Neuron (in vitro differentiated cells): ENCODE measurements at regions not wholly inside any gene's neighbourhood (a gene's known extent, or its start where the extent isn't known, plus 50 kb on each side); places are given as distances from the start of the nearest gene placed in this dataset.

Experiments used
- H2AFZ ChIP-seq: one replicate; pipeline ENCODE4 v1.6.1; 2013; ENCODE audit warnings: low read depth, mild to moderate bottlenecking, inconsistent platforms, low read length, moderate library complexity
- H3K27me3 ChIP-seq: one replicate; pipeline ENCODE4 v1.6.1; 2013; ENCODE audit warnings: low read length; ENCODE audit not compliant: insufficient read depth
- H3K36me3 ChIP-seq: one replicate; pipeline ENCODE4 v1.6.1; 2013; ENCODE audit warnings: low read length; ENCODE audit not compliant: insufficient read depth
- H3K4me1 ChIP-seq: one replicate; pipeline ENCODE4 v1.6.1; 2013; ENCODE audit warnings: low read length; ENCODE audit not compliant: insufficient read depth
- H3K4me3 ChIP-seq: 2 replicates; pipeline ENCODE4 v1.5.1; 2013; ENCODE audit warnings: mild to moderate bottlenecking, low read length, moderate library complexity
- H3K9me3 ChIP-seq: one replicate; pipeline ENCODE4 v1.6.1; 2013; ENCODE audit warnings: low read length

DNA sequence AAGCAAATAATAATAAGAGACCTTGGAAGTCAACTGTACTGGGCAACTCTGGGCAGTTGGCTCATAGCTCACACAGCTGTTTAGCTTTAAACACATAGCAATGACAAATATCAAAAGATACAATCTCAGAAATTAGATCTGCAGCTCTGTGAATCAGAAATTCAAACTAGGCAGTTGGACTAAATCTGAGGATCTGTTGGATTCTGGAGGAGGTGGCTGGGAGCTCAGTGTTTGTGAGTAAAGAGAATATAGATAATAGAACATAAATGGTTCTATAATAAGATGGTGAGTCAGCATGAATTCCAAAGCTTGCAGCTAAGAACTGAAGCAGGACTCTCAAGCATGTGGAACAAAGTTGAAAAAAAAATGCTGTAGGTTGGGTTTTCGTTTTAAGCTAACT lies 1949.4 kb upstream of the SEL1L start:
- Histone ChIP-seq H3K36me3 (no peaks in the 10 kb centered on the region), H3K4me3 (no peak overlapping the region), H3K9me3 (no peaks in the 10 kb centered on the region), H3K4me1 (no peaks in the 10 kb centered on the region), H2AFZ (no peak overlapping the region), H3K27me3 (no peaks in the 10 kb centered on the region)

DNA sequence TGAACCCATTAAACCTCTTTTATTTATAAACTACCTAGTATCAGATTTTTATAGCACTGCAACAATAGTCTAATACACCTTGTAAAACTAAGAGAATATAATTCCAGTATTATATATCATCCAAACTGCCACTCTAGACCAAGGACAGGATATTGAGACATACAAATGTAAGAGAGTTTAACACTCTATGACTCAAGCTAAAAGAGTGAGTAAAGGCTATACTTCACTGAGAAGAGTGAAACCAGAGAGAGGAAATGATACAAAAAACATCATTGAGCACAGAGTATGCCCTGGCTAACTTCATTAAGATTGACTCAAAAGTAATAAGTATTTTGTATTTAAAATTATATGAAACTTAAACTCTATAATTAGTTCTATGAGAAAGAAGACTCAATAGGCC lies 1951.9 kb upstream of the SEL1L start:
- Histone ChIP-seq H3K27me3 (no peaks in the 10 kb centered on the region), H3K4me1 (no peaks in the 10 kb centered on the region), H3K4me3 (no peak overlapping the region), H3K36me3 (no peaks in the 10 kb centered on the region), H3K9me3 (no peaks in the 10 kb centered on the region), H2AFZ (no peak overlapping the region)

DNA sequence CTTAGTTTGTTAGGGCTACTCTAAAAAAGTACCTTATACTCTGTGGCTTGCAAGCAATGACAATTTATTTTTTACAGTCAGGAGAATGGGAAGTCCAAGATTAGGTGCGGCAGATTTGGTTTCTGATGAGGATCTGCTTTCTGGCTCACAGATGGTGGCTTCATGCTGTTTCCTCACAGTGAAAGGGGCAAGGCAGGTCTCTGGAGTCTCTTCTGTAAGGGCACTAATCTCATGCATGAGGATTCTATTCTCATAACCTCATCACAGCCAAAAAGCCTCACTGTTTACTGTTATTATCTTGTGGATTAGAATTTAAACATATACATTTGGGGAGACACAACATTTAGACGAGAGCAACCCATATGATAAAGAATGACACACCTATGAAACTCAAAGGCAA lies 1957.4 kb upstream of the SEL1L start:
- H3K4me3 ChIP-seq, result no peak overlapping the region
- no peaks in the 10 kb centered on the region for H3K36me3 ChIP-seq
- H2AFZ ChIP-seq, result no peak overlapping the region
- no peaks in the 10 kb centered on the region for H3K9me3 ChIP-seq
- H3K27me3 ChIP-seq, result no peaks in the 10 kb centered on the region
- H3K4me1 ChIP-seq, result no peaks in the 10 kb centered on the region

DNA sequence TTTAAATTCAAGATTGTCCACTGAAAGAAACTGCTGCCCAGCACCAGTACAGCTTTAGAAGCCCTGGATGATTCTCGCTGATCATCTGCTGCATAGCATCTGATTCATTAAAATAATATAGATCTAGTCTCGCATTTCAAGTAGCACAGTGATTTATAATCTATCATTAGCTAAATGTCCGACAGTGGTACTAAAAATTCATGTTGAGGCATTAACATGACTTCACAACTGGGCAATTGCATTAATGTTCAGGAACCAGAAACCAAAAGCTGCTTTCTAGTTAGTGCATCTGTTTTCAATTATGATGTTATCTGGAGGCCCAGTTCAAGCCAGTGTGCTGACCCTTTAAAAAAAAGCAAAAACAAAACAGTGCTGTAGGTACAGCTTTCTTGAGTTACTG lies 1987.2 kb upstream of the SEL1L start:
- H3K9me3 ChIP-seq, result no peaks in the 10 kb centered on the region
- H3K4me3 ChIP-seq, result no peak overlapping the region
- H2AFZ ChIP-seq, result no peak overlapping the region
- no peaks in the 10 kb centered on the region for H3K36me3 ChIP-seq
- no peaks in the 10 kb centered on the region for H3K4me1 ChIP-seq
- H3K27me3 ChIP-seq, result no peaks in the 10 kb centered on the region

DNA sequence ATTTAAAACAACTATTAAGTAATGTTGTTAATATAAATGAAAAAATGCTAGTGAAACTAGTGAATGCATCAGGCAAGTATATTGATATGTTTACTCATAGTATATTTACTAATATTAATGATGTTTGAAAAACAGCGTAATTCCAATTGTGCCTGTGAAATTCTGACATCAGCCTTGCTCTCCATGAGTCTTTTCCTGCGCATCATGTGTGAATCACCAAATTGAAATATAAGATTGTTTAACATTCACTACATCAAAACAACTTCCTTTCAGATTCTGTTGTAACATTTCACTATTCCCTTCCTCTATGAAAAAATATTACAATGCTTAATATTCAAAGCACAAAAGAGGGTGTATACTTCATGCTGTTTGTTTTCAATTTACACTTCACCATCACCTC lies 1995.9 kb upstream of the SEL1L start:
- Histone ChIP-seq H2AFZ (no peak overlapping the region), H3K9me3 (no peaks in the 10 kb centered on the region), H3K27me3 (no peaks in the 10 kb centered on the region), H3K4me3 (no peak overlapping the region), H3K4me1 (no peaks in the 10 kb centered on the region), H3K36me3 (no peaks in the 10 kb centered on the region)

DNA sequence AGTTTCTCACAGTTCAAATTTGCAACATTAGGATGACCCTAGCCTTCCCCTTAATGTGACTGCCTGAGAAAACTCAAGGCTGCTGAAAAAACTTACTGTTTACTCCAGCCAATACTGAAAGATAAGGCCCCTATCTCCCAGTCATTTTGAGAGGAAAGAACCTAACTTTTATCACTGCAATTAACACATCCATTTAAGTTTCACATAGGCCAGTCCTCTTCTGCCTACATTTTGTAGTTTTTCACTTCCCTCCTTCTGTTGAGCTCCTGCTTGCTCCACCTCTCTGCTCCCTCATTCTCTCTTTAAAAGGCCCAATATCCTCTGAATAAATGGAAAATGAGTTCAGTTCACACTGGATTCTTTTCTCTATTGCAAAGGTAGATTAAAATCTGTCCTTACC lies 1996.2 kb upstream of the FLRT2 start:
- no peaks in the 10 kb centered on the region for H3K36me3 ChIP-seq
- H3K4me1 ChIP-seq, result no peaks in the 10 kb centered on the region
- H3K4me3 ChIP-seq, result no peak overlapping the region
- H3K9me3 ChIP-seq, result no peaks in the 10 kb centered on the region
- H3K27me3 ChIP-seq, result no peaks in the 10 kb centered on the region
- H2AFZ ChIP-seq, result no peak overlapping the region

DNA sequence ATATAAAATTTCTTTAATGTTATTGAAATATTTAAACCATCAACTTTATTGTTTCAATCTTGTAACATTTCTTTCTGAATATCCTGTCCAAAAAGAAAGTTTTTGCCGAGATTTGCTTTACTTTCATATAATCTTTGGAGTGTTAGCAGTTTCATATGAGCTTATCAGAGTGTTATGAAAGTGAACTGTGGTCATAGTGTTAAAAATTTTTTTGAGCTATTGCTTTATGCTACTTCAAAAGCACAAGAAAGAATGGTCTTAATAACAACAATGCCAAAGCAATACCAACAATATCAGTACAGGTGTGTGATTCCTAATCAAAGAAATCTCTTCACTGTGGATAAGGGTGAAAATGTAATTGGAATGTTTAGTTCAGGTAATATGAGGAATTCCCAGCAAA lies 1994.9 kb upstream of the FLRT2 start:
- Histone ChIP-seq H3K9me3 (no peaks in the 10 kb centered on the region), H3K36me3 (no peaks in the 10 kb centered on the region), H3K4me3 (no peak overlapping the region)

DNA sequence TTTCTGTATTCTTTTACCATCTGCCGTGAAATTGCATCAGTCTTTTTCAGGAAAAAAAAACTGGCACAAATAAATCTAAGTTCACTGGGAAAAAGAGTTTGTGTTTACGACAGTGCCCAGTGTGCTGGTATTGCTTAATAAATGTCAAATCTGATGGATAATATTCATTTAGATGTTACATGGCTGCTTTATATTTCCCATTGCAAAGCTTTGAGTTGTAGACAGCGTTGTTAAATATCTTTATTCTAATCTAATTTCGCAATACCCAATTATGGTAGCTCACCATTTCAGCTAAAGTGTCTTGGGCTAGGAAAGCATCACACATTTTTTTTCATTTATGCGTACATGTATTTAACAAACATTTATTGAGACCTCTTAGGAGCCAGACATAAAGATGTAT lies 1994.5 kb upstream of the FLRT2 start:
- H3K4me1 ChIP-seq, result no peaks in the 10 kb centered on the region
- H2AFZ ChIP-seq, result no peak overlapping the region
- no peaks in the 10 kb centered on the region for H3K36me3 ChIP-seq
- H3K27me3 ChIP-seq, result no peaks in the 10 kb centered on the region
- no peaks in the 10 kb centered on the region for H3K9me3 ChIP-seq
- no peak overlapping the region for H3K4me3 ChIP-seq

More for the DNA sequence above, 1994.9 kb upstream of the FLRT2 start:
- Histone ChIP-seq H3K27me3 (no peaks in the 10 kb centered on the region), H2AFZ (no peak overlapping the region), H3K4me1 (no peaks in the 10 kb centered on the region)

DNA sequence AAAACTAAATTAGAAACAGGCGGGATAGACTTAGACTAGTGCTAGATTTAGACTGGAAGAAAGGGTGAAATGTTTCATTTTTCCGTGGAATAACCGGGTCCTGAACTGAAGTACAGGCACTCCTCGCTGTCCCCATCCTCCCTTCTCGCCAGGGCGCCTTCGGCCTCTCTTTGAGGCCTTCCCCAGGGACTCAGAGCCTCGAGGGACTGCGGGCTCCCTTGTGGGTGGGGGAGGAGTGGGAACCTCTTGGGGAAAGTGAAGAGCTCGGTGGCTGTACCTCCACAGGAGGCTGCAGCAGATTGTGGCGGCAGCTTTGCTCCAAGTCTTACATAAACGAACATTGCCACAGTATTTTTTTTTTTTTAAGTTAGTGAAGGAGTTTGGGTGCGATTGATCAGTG lies 1988.8 kb upstream of the FLRT2 start:
- H3K27me3 ChIP-seq, result no peaks in the 10 kb centered on the region
- no peak overlapping the region for H2AFZ ChIP-seq
- H3K9me3 ChIP-seq, result no peaks in the 10 kb centered on the region
- no peak overlapping the region for H3K4me3 ChIP-seq
- H3K4me1 ChIP-seq, result no peaks in the 10 kb centered on the region
- no peaks in the 10 kb centered on the region for H3K36me3 ChIP-seq

DNA sequence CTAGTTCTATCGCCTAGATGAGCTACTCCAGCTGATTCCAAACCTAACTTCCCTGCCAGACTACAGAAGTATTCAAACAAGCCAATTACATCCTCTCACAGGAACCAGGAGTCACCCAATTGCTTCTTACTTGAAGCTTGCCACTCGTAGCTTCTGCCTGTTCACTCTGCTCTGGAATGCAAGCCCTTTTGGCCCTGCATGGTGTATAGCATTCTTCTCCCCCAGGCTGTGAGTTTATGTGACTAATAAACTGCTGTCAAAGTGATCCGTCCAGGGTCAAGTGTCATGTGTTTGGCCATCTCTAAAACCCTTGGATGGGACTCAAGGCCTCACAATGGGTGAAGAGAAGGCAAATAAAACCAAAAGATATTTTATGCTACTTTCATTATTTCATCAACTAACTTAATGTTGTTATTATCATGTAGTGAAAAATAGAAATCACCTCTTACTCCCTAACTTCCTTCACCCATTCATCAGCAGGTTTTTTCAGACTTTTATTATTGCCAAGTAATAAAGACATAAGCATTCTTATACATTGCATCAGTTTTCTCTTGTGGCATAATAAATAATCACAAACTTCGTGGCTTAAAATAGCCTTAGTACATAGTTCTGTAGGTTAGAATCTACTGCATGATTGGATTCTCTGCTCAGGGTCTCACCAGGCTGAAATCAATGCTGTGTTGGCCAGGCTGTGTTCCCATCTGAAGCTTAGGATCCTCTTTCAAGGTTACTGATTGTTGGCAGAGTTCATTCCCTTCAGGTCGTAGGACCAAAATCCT lies 1981.7 kb upstream of the FLRT2 start:
- Histone ChIP-seq H3K4me3 (no peak overlapping the region), H3K4me1 (peaks cover 9% of the 10 kb centered on the region), H3K36me3 (no peaks in the 10 kb centered on the region), H2AFZ (no peak overlapping the region), H3K9me3 (no peaks in the 10 kb centered on the region), H3K27me3 (no peaks in the 10 kb centered on the region)

DNA sequence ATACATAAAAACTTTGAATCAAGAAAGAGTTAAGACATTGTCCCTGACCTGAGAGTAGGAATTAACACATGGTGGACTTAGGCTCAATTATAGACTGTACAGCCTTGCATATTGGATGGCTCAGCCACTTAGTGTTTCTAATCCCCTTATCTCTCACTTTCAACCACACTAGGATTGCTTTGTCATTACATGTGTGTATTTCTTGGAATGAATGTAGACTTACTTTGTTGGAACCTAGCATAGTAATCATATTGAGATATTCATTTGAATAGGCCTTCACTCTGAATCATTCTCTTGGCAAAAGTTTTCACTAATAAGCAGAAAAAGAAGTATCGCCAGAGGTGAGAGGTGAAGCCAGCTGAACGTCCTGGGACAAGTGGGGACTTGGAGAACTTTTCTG lies 1973.9 kb upstream of the FLRT2 start:
- H3K9me3 ChIP-seq, result no peaks in the 10 kb centered on the region
- no peak overlapping the region for H3K4me3 ChIP-seq
- no peaks in the 10 kb centered on the region for H3K4me1 ChIP-seq
- H3K27me3 ChIP-seq, result no peaks in the 10 kb centered on the region
- no peak overlapping the region for H2AFZ ChIP-seq
- no peaks in the 10 kb centered on the region for H3K36me3 ChIP-seq

DNA sequence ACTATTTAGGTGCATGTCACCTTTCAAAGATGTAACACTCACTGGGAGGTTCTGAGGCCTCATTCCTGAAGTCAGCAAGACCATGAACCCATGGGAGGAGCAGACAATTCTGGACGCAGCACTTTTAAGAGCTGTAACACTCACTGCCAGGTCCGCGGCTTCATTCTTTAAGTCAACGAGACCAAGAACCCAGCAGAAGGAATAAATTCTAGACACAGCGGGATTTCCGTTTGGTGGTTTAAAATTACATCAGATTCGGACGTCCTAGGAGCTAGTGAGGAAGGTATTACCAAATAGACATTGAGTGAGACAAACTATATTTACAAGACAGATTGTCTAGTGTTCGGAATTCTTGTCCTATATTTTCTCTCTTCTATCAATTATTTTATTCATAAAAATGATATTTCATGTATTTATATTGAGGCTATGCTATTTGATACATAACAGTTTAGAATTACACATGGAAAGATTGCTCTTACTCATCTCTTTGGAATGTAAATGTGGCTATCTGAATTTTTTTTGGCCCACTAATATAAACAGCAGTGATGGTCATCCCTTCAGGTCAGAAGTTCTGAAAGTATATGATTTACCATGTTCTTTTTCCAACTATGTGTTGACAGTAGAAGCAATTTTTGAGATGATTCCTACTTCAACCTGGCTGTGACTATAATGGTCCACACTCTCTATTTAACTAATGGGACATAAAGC lies 1973.0 kb upstream of the FLRT2 start:
- Histone ChIP-seq H3K4me3 (no peak overlapping the region), H3K4me1 (no peaks in the 10 kb centered on the region), H3K36me3 (no peaks in the 10 kb centered on the region), H2AFZ (no peak overlapping the region), H3K9me3 (no peaks in the 10 kb centered on the region), H3K27me3 (no peaks in the 10 kb centered on the region)

DNA sequence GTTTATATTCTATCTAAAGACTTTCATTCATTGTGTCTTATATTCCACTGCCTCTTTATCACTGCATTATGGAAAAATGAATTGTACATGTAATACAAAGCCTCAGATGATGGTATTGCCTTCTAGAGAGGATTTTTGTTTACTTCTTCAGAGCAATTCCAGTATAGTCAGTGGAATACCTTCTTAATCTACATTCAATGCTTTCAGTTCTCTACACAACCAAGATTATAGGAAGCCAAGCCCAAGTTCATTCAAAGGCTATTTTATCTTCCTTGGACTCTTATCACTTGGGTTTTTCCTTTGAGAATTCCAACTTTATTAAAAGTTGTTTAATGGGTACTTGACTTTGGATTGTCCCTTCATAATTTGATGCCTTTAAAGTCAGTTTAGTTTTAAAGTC lies 1971.0 kb upstream of the FLRT2 start:
- no peak overlapping the region for H3K4me3 ChIP-seq
- no peaks in the 10 kb centered on the region for H3K36me3 ChIP-seq
- no peaks in the 10 kb centered on the region for H3K9me3 ChIP-seq
- no peak overlapping the region for H2AFZ ChIP-seq
- H3K27me3 ChIP-seq, result no peaks in the 10 kb centered on the region
- no peaks in the 10 kb centered on the region for H3K4me1 ChIP-seq

DNA sequence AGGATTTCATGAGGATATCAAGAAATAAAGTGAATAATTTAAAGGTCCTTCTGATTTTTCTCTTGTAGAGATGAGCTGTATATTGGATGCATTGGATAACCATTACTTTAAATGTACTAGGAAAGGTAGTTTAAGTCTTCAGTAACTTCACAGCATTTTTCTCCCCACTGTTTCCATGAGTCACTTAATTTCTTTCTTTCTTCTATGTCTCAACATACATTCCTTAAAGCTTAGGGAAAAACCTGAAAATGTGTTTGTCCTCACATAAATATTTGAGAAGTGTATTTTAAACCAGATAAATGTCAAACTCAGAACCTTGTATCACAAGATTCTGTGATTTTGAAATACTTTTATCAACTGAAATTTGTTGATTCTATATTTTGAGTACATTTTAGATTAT lies 1970.2 kb upstream of the FLRT2 start:
- Histone ChIP-seq H3K4me1 (no peaks in the 10 kb centered on the region), H3K9me3 (no peaks in the 10 kb centered on the region), H3K27me3 (no peaks in the 10 kb centered on the region), H2AFZ (no peak overlapping the region), H3K4me3 (no peak overlapping the region), H3K36me3 (no peaks in the 10 kb centered on the region)
